GM03348 (cell line): ENCODE measurements at regions not wholly inside any gene's neighbourhood (a gene's known extent, or its start where the extent isn't known, plus 50 kb on each side); places are given as distances from the start of the nearest gene placed in this dataset.
"Not testable (repeated sequence)": the region's sequence is repeated elsewhere in the genome, so short reads cannot be mapped to it uniquely, and the experiment has no call there.

ENCODE experiments used
- DNase-seq: peaks from one replicate; pipeline ENCODE4 v3.0.0; 2012; ENCODE audit warnings: low spot score

- no peak for DNase-seq
Observed at GRCh38 chr2:7634409-7634808, 717.2 kb downstream of the RNF144A start.

DNA sequence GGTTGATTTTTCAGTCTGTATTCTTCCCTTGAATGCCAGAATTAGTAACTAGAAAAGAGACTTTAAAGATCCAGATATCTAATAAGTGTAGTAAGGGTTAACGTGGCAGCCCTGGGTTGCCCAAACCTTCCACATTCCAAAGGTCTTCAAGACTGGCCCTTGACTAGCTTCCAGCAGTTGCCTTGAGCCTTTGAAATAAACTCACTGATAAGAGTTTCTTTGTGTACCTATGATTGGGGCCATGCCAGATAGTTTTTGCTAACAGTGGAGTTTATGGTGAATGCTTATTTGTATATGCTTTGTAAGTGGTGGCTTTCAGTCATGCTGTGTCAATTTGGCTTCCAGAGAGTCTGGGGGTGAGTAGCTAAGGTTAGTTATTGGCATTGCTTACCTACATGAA is 722.3 kb downstream of the RNF144A start:
- DNase-seq: no peak

GRCh38 chr2:7641272-7641671 is 724.1 kb downstream of the RNF144A start:
- not testable (repeated sequence) for DNase-seq

- no peak for DNase-seq
Observed at GRCh38 chr2:7646024-7646423, 728.8 kb downstream of the RNF144A start.

- no peak for DNase-seq
Observed at GRCh38 chr2:7646661-7647060, 729.4 kb downstream of the RNF144A start.

- no peak for DNase-seq
Observed at GRCh38 chr2:7648221-7648795, 731.1 kb downstream of the RNF144A start.

- DNase-seq: no peak
Observed at GRCh38 chr2:7649461-7650228, 732.4 kb downstream of the RNF144A start.

DNA sequence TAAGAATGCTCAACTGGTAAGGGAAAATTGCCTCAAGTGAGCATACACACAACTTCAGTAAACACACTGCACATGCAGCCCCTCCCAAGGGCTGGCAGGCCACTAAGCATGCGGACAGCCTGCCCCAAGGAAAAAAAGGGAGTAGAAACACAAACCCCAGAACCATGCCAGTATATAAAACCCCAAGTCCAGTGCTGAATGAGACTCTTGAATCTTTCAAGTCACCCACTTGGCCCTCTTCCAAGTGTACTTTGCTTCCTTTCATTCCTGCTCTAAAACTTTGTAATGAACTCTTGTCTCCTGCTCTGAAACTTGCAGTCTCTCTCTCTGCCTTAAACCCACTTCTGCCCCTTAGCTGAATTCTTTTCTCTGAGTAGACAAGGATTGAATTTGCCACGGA is 736.4 kb downstream of the RNF144A start:
- no peak for DNase-seq

DNA sequence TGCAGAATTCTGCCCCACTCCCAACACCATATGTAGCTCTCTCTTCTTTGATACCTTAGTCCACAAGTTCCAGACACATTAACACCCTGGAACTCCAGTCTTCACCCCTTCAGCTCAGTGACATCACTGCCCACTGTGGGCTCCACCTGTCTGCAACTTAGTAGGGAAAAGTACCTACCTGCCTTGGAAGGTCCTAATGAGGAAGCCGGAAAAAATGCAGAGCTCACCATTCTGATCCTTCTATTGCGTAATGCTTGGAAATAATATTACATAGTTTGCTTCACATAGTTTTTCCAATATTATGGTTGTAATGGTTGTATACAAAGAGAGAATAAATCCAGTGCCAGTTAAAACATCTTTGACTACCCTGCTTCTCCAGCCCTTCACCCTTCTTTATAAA is 738.4 kb downstream of the RNF144A start:
- no peak for DNase-seq

DNA sequence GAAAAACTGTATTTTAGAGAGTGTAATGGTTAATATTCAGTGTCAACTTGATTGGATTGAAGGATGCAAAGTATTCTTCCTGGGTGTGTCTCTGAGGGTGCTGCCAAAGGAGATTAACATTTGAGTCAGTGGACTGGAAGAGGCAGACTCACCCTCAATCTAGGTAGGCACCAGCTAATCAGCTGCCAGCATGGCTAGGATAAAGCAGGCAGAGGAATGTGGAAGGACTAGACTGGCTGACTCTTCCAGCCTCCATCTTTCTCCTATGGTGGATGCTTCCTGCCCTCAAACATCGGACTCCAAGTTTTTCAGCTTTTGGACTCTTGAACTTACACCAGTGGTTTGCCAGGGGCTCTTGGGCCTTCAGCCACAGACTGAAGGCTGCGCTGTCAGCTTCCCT is 740.3 kb downstream of the RNF144A start:
- DNase-seq: not testable (repeated sequence)

GRCh38 chr2:7658486-7658885 is 741.3 kb downstream of the RNF144A start:
- DNase-seq: no peak

DNA sequence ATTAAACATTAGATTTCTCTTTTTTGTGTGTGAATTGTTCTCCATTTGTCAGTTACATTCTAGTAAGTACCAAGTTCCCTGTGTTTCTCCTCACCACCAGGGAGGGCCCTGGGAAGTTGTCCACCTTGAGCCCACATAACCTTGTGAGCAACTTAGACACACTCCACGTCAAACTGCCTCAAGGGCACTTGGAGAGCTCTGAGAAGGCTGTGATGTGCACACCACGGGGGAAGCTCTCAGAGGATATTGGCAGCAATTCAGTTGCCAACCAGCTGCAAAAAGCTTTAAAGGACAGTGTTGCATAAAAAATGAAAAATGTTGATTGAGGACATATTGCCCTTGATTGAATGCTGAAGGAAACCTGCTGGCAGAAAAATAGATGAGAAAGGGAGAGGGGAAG is 743.6 kb downstream of the RNF144A start:
- DNase-seq: no peak

DNA sequence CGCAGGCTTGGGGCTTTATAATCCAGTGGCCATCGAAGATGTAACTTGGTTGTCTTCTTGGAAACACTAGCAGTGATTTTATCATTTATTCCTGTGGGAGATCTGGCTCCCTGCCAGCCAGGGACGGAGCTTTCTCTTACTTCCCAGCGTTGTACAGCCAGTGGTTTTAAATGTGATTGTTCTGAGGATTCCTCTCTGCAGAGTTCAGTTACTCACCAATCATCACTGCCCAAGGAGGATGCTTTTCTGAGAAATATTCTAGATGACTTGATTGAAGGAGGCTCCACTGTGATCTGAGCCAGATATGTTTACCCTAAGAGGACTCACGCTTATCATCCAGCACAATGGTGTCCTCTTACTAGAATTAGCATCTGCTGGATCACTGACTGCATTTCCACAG is 744.3 kb downstream of the RNF144A start:
- no peak for DNase-seq

GRCh38 chr2:7665880-7666279 is 748.7 kb downstream of the RNF144A start:
- no peak for DNase-seq

- no peak for DNase-seq
Observed at GRCh38 chr2:7666596-7667259, 749.5 kb downstream of the RNF144A start.

- DNase-seq: no peak
Observed at GRCh38 chr2:7667260-7667757, 750.1 kb downstream of the RNF144A start.

DNA sequence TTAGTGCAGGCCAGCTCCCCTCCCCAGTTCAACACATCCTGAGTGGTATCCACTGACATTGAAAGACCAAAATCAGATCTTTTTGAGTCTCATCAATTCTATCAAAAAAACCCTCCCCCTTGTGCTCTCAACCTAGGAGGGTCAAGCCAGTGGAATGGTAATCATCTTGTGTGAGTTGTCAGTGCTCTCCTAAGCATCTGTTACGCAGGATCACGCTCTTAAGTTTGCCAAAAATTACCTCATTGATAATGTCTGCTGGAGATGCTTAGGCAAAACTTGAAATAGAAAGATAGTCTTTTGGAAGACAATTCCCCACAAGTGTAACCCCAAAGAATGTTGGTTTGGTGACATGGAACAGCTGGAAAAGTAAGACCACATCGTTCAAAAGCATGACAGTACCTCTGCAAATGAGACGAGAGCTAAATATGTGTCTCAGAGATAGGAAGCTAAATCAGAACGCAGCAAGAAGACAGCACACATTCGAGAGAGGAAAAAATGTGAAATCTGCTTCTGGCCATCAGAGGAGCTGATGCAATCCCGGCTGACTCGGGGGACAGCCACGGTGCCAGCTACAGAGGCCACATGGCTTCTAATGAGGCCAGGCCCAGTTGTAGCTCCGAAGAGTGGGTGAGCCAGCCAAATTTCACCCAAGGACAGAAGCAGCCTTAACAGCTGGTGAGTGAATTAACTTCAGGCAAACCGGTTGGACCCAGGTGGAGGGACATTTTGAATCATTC is 753.9 kb downstream of the RNF144A start:
- DNase-seq: peak; percentile 47

GRCh38 chr2:7672027-7672684 is 754.9 kb downstream of the RNF144A start:
- no peak for DNase-seq

DNA sequence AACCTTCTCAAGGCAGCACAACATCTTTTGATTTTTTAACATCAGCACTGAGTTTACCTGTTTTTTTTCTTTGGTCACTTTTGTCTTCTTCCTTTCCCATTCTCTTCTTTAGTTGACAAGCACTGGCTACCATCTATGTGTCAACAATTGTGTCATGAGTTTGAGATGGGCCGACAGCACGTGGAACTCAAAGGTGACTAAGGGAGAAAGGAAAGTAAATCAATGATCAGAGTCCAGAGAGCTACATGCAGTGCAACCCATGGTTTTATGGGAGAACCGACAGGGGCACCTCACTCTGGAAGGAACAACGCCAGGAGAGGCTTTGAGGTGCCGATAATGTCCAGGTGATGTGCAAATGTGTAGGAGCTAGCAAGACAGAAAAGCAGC is 755.5 kb downstream of the RNF144A start:
- no peak for DNase-seq

DNA sequence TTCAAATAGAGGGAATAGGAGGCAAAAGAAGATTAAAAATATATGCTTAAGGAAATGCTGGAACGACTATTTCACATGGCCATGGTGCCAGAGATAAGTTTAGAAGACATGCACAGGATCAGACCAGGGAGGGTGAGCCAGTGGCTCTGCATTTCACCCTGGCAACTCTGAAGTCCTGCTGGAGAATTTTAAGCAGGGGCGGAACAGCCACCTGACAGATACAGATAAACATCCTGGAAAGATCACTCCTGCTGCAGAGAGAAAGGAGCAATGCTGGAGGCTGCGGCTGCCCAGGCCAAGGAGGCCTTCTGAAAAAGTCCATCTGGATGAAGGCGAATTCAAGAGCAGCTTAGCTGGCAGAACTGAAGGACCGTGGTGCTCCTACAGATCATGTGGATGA is 755.9 kb downstream of the RNF144A start:
- no peak for DNase-seq

DNA sequence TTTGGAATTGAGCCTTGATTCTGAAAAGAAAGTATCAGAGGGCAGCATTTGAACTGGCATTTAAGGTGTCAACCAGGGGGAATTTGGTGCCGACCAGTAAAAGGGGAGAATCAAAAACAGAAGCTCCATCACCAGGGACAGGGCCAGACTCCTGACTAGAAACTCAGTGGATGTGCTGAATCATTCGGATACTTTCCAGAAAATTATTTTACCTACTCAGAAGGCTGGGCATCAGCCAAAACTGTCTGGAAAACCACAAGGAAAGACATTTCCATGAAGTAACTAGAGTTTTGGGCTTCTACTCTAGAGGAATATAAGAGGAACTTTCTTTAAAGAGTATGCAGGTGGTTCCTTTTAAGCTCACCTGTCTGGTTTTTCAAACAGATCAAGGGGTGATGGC is 756.6 kb downstream of the RNF144A start:
- peak; percentile 38 for DNase-seq

GRCh38 chr2:7674606-7675005 is 757.4 kb downstream of the RNF144A start:
- no peak for DNase-seq
